ENCODE measurements at regions not wholly inside any gene's neighbourhood (a gene's known extent, or its start where the extent isn't known, plus 50 kb on each side); places are given as distances from the start of the nearest gene placed in this dataset.

DNA sequence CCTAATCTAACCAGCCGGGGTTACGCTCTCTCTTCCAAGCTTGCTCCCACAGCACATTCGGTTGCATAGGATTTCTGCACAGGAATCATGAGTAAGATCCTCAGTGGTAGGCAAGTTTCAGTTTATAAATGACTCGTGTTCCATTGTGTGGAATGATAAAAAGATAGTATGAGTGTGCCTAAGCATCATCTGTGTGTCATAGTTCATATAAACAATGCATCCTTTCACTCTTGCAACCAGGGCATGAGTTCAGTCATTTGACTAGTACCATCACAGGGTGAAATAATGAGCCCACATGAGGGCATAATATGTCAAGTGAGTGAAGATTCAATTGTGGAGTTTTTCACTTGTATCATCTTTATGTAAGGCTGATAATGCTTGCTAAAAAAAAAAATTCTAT, 417.1 kb upstream of the CDH2 start:
- DNase-seq (no peak), ATAC-seq (no peak)
- whole genome bisulfite sequencing (ENCODE audit: insufficient coverage, low coverage, low lambda C conversion rate, missing lambda C conversion rate) = 62% methylated on average over 4 of the region's 4 CpGs
- Histone ChIP-seq H3K9me3 (no peaks in the 10 kb centered on the region), H3K4me1 (no peaks in the 10 kb centered on the region), H3K4me3 (no peak overlapping the region), H3K36me3 (no peaks in the 10 kb centered on the region), H3K27ac (no peak overlapping the region), H3K27me3 (no peaks in the 10 kb centered on the region)
- intact Hi-C loops (cut with DNase I) = no loop called here
- TF ChIP-seq CTCF (IDR thresholded peaks at IDR 0.05) = no peak
- no peak for TF ChIP-seq POLR2A (IDR thresholded peaks at IDR 0.05)

GRCh38 chr18:28588884-28589549, 412.1 kb upstream of the CDH2 start:
- no peaks in the 10 kb centered on the region for H3K4me1 ChIP-seq
- 33% methylated on average over 1 of the region's 1 CpG for WGBS (ENCODE audit: insufficient coverage, low coverage, low lambda C conversion rate, missing lambda C conversion rate)
- intact Hi-C loops (cut with DNase I) = no loop called here

GRCh38 chr18:28584731-28585130, 407.8 kb upstream of the CDH2 start:
- WGBS (ENCODE audit: insufficient coverage, low coverage, low lambda C conversion rate, missing lambda C conversion rate) = 36% methylated on average over 5 of the region's 5 CpGs
- Histone ChIP-seq H3K27ac (no peak overlapping the region), H3K4me1 (no peaks in the 10 kb centered on the region), H3K4me3 (no peak overlapping the region), H3K27me3 (no peaks in the 10 kb centered on the region), H3K9me3 (no peaks in the 10 kb centered on the region), H3K36me3 (no peaks in the 10 kb centered on the region)
- intact Hi-C loops (cut with DNase I) = no loop called here
- TF ChIP-seq POLR2A (IDR thresholded peaks at IDR 0.05) (no peak), CTCF (IDR thresholded peaks at IDR 0.05) (no peak)
- ATAC-seq (no peak), DNase-seq (no peak)

More at GRCh38 chr18:28588884-28589549, 412.1 kb upstream of the CDH2 start:
- no peak overlapping the region for H3K4me3 ChIP-seq
- no peaks in the 10 kb centered on the region for H3K36me3 ChIP-seq
- no peaks in the 10 kb centered on the region for H3K9me3 ChIP-seq
- no peaks in the 10 kb centered on the region for H3K27me3 ChIP-seq
- ATAC-seq (no peak), DNase-seq (no peak)
- no peak overlapping the region for H3K27ac ChIP-seq
- TF ChIP-seq POLR2A (IDR thresholded peaks at IDR 0.05) (no peak), CTCF (IDR thresholded peaks at IDR 0.05) (no peak)

DNA sequence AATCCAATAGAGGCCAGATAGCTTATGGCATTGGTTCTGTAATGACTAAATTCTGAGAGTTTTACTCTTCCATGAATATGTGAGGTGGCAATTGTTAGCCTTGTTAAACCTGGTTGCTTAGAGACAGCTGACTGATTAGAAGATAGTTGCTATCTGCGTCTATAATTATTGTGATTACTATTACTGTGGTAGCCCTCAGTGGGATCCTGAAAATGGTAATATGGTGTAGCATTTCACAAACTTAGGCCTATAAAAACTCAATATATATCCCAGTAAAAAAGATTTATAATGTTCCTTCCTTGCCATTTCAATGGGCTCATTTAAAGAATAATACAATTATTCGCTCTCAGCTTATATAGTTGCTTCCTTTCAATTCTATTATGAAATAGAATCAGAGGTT, 405.8 kb upstream of the CDH2 start:
- Histone ChIP-seq H3K27ac (no peak overlapping the region), H3K4me1 (no peaks in the 10 kb centered on the region), H3K4me3 (no peak overlapping the region), H3K27me3 (no peaks in the 10 kb centered on the region), H3K9me3 (no peaks in the 10 kb centered on the region), H3K36me3 (no peaks in the 10 kb centered on the region)
- DNase-seq (no peak), ATAC-seq (no peak)
- intact Hi-C loops (cut with DNase I) = no loop called here
- 74% methylated on average over 2 of the region's 2 CpGs for whole genome bisulfite sequencing (ENCODE audit: insufficient coverage, low coverage, low lambda C conversion rate, missing lambda C conversion rate)
- TF ChIP-seq POLR2A (IDR thresholded peaks at IDR 0.05) (no peak), CTCF (IDR thresholded peaks at IDR 0.05) (no peak)
